NCI-H187 (cell line): ENCODE measurements at regions not wholly inside any gene's neighbourhood (a gene's known extent, or its start where the extent isn't known, plus 50 kb on each side); places are given as distances from the start of the nearest gene placed in this dataset.
"Not testable (repeated sequence)": the region's sequence is repeated elsewhere in the genome, so short reads cannot be mapped to it uniquely, and the experiment has no call there.

Source experiments
- DNase-seq, 2 experiments: peaks; one replicate each; lab custom pipeline; 2025; lab: John Stamatoyannopoulos, UW

DNA sequence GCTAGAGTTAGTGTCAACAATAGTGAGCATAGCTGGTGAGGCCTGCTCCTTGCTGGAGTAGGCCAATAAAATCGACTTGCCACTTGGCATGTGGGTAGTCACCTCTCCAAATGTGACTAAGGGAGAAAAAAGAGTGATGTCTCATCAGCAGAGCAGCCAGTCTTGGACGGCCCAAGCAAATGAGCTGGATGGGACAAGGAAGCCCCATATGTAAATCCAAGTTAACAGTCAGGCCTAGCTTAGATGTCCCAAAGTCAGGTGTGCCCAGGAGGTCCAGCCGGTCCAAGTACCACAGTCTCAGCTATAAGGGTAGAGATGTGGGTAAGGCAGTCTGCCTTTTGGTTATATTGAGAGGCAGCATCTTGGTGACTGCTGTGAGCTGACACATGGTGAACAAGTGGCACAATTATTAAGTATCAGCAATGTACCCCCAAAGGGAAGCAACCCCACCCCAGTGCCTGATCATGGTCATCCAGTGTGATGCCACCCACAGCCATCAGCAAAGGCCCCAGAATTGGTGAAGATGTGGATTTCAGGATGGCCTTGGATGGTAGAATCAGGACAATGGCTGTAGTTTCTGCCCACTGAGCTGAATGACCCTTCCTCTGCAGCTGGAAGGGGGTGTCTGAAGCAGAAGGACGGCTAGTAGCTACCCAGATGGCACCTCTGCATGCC lies 83.4 kb downstream of the TNFRSF13B start:
- DNase-seq: no peak

DNA sequence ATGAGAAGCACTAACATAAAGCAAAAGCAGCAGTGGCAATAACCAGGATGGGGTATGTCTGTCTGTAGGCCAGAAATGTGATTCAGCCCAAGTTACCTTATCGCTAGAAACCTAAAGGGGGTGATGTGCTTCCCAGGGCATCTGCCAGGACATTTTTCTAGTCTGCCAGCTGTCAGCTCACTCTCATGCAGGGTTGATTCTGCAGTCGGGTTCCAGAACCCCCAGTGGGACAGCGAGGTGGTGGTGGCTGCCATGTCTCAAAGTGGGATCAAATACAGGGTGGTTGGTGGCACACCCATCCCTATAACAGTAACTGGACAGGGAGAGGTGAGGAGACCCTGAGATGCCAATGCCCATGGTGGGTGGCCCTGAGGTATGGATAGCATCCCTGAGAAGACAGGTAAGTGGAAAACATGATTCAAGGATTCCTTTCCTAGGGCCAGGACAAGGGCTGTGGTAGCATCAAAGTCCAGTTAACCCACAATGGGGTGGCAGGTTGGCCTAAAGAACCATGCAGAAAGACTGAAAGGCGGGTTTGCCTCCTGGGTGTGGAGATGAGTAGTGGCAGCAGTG lies 84.3 kb downstream of the TNFRSF13B start:
- DNase-seq: no peak

DNA sequence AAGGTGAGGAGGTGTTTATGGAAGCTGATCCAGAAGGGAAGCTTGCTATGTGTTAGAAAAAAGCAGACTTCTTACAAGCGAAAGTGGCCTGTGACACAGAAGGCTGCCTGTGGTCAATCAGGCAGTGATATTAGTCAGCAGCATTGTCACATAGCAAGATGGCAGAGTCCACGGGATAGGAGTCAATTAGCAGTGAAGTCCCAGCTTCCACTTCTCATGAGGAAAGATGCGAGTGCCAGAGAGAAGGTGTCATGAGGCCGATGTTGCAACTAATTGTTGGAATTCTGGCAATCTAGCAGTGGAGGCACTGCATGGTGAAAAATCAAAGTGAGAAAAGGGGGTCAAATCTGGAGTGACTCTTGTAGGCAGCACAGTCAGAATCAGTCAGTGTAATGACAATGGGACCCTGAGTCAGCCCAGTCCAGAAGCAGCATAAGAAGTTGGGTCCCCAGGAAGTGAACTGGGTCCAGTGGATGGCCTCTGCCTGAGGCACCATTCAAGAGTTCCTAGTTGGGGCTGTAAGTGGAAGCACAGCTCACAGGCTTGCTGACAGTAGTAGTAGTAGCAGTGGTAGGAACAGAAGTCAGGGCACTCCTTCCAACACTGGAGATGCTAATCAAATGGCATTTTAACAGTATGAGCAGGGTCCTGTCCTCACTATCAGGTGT lies 85.1 kb downstream of the TNFRSF13B start:
- DNase-seq: no peak

DNA sequence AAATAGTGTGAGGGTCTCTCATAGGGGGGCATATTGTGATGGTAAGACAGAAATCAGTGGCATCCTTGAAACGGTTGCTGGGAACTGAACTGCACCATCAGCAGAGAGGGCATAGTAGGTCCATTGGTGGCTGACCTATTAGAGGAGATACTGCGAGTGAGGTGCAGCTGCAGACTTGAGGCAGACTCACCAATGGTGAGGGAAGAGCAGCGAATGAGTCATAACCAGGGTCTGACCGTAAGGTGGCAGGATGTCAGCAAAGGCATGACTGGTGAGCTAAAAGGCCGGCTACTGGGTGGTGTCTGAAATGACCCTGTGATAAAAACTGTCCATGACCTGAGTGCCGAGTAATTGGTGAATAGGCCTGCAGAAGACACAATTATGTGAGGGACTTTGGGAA lies 86.7 kb downstream of the TNFRSF13B start:
- DNase-seq: not testable (repeated sequence)

DNA sequence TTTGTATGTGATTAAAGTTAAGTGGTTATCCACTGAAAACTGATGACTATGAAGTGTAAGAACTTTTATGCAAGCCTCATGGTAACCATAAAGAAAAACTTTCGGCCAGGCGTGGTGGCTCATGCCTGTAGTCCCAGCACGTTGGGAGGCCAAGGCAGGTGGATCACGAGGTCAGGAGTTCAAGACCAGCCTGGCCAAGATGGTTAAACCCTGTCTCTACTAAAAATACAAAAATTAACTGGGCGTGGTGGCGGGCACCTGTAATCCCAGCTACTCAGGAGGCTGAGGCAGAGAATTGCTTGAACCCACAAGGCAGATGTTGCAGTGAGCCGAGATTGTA lies 89.0 kb downstream of the TNFRSF13B start:
- not testable (repeated sequence) for DNase-seq

DNA sequence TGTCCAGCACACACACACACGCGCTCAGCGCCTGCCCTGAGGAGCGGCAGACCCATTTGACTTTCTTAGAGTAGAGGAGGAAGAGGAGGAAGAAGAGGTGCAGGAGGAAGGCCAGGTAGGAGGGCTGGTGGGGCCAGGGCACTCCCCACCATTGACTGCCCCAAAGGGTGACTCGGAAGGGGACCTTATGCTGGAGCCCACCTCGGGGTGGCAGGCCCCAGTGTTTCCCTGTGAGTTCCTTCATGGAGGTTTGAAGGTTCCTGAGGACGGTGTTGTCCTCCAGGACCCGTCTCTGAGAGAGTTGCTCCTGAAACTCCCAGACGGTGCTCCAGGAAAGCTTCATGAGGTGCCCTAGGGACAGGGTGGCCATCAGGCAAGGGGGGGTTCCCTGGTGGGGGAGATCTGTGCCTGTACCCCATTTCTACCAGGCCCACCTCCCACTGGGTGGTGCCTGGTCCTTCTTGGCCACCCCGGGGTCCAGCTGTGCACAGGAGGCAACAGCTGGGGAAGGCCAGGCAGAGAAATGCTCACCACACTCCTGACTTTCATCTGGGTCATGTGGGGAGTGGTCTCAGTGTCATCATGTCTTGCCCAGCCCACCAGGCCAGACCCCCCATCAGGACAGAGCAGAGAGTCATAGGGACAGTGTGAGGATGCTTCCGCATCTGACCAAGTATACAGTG lies 89.5 kb downstream of the TNFRSF13B start:
- DNase-seq: no peak

DNA sequence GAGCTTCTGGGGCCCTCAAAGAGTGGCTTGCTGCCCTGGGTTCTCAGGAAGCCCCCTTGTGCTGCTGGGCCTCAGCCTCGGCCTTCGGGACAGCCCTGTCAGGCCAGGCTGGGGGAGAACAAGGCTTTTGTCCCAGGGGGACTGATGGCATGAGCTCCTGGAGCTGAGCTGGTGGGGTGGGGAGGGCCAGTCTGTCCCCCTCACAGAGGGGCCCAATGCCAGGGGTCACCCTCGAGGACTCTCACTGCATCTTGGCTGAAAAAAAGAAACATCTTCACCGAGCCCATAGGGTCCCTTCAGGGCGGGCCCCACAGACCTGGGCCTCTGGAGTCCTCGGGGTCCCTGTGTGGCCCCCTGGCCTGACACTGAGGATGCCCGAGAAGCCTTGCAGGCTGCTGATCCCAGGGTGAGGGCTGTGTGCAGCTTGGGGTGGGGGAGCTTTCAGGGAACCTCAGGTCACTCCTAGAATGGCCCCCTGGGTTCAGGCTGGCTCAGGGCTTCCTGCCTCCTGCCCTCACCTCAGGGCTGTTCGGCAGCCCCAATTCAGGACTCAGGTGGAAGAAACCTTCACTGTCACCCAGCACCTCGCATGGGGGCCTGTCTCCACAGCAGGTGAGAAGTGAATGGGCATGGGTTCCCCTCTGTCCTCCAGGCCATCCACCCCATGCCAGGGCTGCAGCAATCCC lies 90.5 kb downstream of the TNFRSF13B start:
- no peak for DNase-seq

DNA sequence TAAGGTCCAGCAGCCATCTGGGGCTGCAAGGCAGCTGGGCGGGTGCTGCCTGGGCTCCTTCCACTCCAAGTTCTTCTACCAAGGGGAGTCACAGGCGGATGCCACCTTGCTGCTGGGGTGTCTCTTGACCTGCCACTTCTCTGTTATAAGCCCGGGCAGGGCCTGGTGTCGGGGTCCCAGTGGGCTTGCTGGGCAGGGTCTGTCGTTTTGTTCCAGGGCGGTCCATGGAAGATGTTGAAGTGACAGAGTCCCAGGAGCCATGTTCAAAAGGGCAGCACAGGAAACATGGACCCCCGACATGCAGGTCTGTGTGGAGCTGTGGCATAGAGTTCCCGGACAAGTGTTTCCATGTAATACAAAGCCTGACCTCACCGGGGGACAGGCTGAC lies 91.1 kb downstream of the TNFRSF13B start:
- no peak for DNase-seq

DNA sequence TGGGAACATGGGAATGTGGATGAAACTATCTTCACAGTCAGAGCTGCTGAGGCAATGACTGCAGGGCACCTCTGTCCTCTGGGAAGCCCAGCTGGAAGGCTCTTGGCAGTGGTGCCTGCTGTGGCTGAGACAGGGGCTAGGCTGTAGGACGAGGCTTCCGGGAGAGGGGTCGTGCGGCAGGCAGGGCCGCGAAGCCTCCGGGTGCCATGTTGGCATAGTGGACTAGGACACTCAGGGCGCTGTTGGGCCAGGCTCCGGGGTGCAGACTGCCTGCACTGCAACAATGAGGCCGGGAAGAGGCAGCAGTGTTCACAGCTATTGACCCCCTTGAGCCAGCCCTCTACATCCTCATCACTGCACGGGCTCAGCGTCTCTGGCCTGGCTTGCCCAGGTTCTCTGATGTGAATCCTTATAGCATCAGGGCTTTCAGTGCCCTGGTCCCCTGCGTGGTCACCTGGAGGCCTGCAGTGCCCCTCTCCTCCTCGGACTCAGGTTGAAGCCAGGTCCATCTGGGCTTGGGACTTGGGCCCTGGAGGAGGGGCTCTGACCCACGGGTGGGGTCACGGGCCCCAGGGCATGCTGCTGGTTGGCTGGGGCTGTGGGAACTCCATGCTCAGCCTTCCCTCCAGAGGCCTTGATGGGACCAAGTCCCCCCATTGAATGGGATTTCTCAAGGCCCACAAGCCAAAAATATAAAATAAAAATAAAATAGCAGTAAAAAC lies 91.6 kb downstream of the TNFRSF13B start:
- DNase-seq: no peak

DNA sequence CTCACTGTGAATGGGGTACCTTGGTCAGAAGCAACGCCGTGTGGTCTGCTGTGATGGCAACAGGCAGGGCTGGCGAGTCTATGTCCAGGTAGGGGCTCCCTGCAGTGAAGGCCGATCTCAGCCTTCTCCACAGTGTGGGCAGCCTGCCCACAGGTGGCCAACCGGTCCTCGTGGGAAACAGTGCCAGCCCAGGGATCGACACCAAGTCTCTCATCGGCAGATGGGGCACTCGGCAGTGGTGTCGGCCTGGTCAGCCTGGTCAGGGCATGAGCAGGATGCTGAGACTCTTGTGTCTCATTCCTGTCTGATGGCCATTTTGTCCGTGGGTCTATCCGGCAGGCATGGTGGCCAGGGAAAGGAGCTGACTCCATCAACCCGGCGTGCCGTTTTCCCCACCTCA lies 92.2 kb downstream of the TNFRSF13B start:
- no peak for DNase-seq

DNA sequence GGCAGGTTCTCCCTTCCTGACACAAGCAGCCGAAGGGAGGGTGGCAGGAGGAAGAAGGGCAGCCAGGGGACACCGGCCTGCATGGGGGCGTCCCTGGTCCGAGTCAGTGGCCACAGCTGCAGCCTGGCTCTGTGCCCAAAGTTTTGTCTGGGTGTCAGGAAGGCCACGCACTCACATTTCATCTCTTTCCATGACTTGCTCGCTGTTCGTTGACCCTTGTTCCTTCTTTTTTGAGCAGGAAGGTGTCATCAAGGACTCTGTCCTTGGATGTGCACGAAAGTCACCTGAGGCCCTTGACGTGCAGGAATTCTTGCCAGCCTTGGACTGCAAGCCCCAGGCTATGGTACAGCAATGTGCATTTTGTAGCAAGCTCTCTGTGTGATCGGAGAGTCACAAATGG lies 93.3 kb downstream of the TNFRSF13B start:
- DNase-seq: no peak

DNA sequence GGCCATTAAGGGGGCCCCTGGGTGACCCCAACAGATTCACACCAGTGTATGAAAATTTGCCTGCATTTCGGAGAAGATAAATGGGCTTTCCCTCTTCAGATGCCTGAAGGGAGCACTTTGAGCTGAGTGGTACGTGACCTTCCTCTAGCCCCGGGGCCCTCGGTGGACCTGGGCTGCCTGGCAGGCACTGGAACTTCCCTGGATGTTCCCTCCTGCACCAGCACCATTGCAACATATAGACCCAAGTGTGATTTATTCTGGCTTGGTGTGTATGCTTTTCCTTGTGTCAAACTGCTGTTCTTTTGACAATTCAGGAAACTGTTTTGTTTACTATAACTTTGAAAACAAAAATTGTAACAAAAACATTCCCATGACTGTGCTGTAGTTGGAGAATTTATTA lies 93.8 kb downstream of the TNFRSF13B start:
- DNase-seq: no peak

DNA sequence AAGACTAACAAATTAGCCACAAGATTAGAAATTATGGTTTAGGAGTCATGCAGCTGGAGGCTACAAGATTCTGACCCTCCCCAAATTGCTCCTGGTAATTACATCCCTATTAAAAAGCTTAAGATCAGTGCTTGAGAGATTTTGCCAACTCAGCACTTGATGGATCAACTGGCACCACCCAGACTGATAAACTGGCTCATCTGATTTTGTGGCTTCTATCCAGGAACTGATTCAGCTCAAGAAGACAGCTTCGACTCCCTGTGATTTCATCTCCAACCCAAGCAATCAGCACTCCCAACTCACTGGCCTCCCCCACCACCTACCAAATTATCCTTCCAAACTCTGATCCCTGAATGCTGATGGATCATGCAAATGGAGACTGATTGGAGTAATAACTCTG lies 94.8 kb downstream of the TNFRSF13B start:
- DNase-seq: no peak

DNA sequence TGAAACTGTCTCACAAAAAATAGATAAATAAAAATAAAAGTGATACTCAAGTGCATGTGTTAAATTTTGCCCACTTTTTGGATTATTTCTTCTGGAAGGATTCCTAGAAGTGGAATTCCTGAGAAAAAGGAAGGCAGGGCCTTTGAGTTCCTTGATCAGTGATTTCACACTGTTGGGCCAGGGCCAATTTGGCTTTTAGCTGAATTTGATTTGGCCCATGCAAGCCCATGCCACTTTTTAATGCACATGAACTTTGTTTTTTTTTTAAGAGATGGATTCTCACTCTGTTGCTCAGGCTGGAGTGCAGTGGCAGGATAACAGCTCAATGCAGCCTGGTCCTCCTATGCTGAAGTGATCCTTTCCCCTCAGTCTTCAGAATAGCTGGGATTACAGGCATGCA lies 96.3 kb downstream of the TNFRSF13B start:
- no peak for DNase-seq

DNA sequence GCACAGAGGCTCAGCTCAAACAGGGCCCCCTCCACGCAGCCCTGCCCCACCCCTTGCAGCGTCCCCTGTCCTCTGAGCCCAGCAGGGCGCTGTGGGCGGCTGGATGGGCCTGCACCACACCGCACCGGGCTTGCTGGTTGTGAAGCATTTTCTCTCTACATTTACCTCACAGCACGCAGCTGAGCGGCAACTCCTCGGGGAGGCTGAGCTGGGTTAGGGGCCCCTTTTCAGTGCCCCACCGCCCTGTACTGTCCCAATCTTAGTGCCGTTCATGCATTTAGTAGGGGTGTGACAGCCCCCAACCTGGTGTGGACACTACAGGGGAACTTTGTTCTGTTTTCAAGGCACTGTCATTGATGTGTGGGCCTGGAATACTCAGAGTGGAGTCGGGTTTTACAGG lies 97.7 kb downstream of the TNFRSF13B start:
- not testable (repeated sequence) for DNase-seq

DNA sequence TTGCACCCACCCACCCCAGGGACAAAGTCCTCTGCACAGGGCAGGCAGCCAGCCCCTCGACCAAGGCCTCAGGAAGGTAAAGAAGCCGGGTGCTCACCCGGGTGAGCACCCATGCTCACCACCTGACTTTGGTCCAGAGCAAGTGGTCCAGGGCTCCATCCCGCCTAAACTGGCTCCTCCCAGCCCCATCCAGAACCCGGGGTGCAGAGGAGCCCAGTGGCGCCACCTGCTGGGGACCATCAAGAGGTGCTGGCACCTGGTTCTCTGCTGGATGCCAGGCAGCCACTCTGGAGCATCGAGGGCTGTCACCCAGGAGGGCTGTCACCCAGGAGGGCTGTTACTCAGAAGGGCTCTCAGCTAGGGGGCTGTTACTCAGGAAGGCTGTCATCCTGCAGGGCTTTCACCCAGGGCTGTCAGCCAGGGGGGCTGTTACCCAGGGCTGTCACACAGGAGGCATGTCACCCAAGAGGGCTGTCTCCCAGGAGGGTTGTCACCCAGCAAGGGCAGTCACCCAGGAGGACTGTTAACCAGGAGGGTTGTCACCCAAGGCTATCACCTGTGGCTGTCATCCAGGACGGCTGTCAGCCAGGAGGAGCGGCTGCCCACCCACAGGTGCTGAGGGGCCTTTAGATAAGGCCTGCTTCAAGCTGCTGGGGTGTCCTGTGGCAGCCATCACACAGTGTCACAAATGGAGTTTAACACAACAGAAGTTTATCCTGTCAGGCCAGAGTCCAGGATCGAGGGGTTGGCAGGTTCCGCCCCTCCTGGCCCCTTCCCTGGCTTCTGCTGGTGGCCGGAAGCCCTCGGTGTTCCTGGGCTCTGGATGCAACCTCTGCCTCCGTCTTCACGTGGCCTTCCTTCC lies 98.5 kb downstream of the TNFRSF13B start:
- no peak for DNase-seq

DNA sequence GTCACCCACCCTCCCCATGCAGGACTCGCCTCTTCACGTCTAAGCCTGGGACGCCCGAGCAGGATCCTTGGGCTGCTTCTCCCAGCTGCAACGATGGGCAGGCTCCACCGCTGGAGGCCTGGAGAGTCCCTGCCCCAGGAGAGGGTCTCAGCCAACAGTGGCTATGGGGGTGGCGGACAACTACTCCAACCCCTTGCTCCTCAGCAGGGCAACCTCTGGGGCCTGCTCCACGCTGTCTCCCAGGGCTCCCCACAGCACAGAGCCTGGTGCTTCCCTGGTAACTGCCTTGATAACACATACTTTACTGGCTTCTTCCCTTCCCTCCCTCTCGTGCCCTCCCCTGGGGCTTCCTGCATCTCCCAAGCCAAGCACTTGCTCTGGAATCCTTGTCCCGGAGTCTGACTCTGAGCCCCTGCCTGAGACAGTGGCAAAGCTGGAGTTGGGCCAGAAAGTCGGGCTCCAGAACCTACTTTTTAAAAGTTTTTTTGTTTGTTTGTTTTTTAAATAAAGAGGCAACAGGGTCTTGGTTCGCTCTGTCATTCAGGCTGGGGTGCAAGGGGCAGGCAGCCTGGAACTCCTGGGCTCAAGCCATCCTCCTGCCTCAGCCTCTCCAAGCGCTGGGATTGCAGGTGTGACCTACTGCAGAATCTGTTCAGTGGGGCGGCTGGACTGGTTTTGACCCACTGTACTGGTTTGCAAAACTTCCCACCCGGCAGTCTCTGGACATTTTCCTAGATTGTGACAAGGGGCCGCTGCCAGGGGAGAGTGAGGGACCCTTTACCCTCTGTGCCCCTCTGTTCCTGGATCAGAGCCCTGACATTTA lies 99.4 kb downstream of the TNFRSF13B start:
- DNase-seq: no peak

DNA sequence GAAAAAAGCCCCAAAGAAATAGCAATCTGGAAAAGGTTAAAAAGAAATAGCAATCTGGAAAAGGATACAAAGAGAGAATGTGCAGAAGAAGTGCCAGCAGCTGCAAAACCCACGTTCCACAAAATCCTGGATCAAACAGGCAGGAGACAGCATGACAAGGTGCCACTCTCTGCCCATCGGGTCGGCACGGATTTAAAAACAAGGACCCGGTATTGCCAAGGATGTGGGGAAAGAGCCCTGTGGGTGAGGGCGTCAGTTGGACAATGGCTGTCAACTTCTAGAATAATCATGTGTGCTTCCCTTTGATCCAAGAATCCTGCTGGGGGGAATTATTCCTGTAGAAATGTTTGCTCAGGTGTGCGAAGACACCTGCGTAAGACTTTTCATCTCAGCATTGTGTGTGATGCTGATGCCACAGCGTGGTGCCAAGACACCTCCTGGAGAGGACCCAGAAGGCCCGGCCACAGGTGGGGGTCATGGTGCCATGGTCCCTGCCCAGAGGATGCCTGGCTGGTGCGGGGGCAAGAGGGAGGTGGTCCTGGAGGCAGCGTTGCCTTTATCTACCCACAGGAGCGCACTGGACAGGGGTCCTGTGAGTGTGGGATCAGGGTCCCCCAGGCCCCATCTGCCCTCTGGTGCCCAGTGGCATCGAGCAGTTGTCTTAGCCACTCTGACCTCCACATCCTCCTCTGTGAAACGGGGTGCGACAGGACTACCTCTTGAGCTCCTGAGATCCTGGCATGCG lies 100.3 kb downstream of the TNFRSF13B start:
- DNase-seq: not testable (repeated sequence)
